Osteoblast (primary cell): ENCODE measurements at regions not wholly inside any gene's neighbourhood (a gene's known extent, or its start where the extent isn't known, plus 50 kb on each side); places are given as distances from the start of the nearest gene placed in this dataset.
A peak's percentile ranks its signal among the peaks of the same experiment; 100 is the strongest.

Experiments
- DNase-seq: peaks from one replicate; pipeline ENCODE4 v3.0.0; 2011; ENCODE audit warnings: low spot score, mixed read lengths; ENCODE audit not compliant: insufficient read length; ENCODE audit errors: missing footprints
- H2AFZ ChIP-seq: 2 replicates; pipeline ENCODE4 v1.6.0; 2011; ENCODE audit warnings: mild to moderate bottlenecking, low read length
- H3K27ac ChIP-seq: 2 replicates; pipeline ENCODE4 v1.5.1; 2011; ENCODE audit warnings: mild to moderate bottlenecking, low read depth, low read length, moderate library complexity
- H3K27me3 ChIP-seq: 2 replicates; pipeline ENCODE4 v1.6.0; 2012; ENCODE audit warnings: mild to moderate bottlenecking, control low read depth, inconsistent platforms, low read length, moderate library complexity; ENCODE audit not compliant: insufficient read depth
- H3K36me3 ChIP-seq: 2 replicates; pipeline ENCODE4 v1.5.1; 2011; ENCODE audit warnings: mild to moderate bottlenecking, low read length, control low read depth, moderate library complexity; ENCODE audit not compliant: insufficient read depth
- H3K4me1 ChIP-seq: 2 replicates; pipeline ENCODE4 v1.5.1; 2011; ENCODE audit warnings: mild to moderate bottlenecking, low read length, control low read depth, moderate library complexity; ENCODE audit not compliant: insufficient read depth
- H3K4me2 ChIP-seq: 2 replicates; pipeline ENCODE4 v1.6.0; 2011; ENCODE audit warnings: mild to moderate bottlenecking, low read length; ENCODE audit not compliant: insufficient read depth
- H3K4me3 ChIP-seq: fragments of 200-600 bp; sonication (generic); 3 replicates; pipeline ENCODE4 v1.5.1; 2012; ENCODE audit warnings: mild to moderate bottlenecking, low read length, inconsistent platforms; ENCODE audit not compliant: insufficient read depth
- H3K79me2 ChIP-seq: 2 replicates; pipeline ENCODE4 v1.6.0; 2012; ENCODE audit warnings: mild to moderate bottlenecking, low read length, control low read depth, inconsistent platforms; ENCODE audit not compliant: insufficient read depth
- H3K9me3 ChIP-seq: 2 replicates; pipeline ENCODE4 v1.5.1; 2011; ENCODE audit warnings: low read depth, low read length, control low read depth
- H4K20me1 ChIP-seq: 2 replicates; pipeline ENCODE4 v1.6.0; 2012; ENCODE audit warnings: mild to moderate bottlenecking, low read length, control low read depth; ENCODE audit not compliant: insufficient read depth
- TF ChIP-seq, protein P1 (sequence below): IDR thresholded peaks from 2 replicates; pipeline ENCODE4 v1.5.1; 2011; ENCODE audit warnings: mild to moderate bottlenecking, low read depth, low read length, moderate library complexity; ENCODE audit errors: extremely low read depth

DNA sequence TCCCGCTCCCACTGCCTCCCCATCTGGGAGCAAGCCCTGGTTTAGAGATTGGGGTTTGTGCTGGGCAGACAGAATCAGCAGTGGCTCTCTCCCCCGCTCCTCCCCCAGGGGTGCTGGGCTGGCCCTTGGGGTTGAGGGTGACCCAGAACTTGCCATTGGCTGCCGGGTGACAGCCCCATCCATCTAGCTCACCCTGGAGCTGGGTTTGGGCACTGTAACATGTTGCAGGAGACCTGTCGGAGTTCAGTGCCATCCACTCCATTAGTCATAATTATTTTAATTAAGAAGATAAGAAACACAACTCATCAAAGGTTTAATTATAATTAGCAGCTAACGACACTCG lies 111.4 kb upstream of the OTOS start:
- H3K36me3 ChIP-seq: no peaks in the 10 kb centered on the region
- H3K4me3 ChIP-seq: peak overlapping the region; percentile 62
- H3K27ac ChIP-seq: peak overlapping the region; percentile 84
- no peaks in the 10 kb centered on the region for H3K9me3 ChIP-seq
- DNase-seq: no peak
- TF ChIP-seq, protein P1, sequence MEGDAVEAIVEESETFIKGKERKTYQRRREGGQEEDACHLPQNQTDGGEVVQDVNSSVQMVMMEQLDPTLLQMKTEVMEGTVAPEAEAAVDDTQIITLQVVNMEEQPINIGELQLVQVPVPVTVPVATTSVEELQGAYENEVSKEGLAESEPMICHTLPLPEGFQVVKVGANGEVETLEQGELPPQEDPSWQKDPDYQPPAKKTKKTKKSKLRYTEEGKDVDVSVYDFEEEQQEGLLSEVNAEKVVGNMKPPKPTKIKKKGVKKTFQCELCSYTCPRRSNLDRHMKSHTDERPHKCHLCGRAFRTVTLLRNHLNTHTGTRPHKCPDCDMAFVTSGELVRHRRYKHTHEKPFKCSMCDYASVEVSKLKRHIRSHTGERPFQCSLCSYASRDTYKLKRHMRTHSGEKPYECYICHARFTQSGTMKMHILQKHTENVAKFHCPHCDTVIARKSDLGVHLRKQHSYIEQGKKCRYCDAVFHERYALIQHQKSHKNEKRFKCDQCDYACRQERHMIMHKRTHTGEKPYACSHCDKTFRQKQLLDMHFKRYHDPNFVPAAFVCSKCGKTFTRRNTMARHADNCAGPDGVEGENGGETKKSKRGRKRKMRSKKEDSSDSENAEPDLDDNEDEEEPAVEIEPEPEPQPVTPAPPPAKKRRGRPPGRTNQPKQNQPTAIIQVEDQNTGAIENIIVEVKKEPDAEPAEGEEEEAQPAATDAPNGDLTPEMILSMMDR: no peak
- no peaks in the 10 kb centered on the region for H4K20me1 ChIP-seq
- H3K4me1 ChIP-seq: peaks cover 14% of the 10 kb centered on the region
- peak overlapping the region; percentile 92 for H2AFZ ChIP-seq
- H3K27me3 ChIP-seq: no peaks in the 10 kb centered on the region
- no peaks in the 10 kb centered on the region for H3K79me2 ChIP-seq
- H3K4me2 ChIP-seq: peak overlapping the region; percentile 79

- H3K79me2 ChIP-seq: no peaks in the 10 kb centered on the region
- H2AFZ ChIP-seq: no peak overlapping the region
- TF ChIP-seq, protein P1: no peak
- no peaks in the 10 kb centered on the region for H3K9me3 ChIP-seq
- no peak overlapping the region for H3K4me2 ChIP-seq
- DNase-seq: peak; percentile 48
- H3K4me3 ChIP-seq: no peak overlapping the region
- H4K20me1 ChIP-seq: no peaks in the 10 kb centered on the region
- no peak overlapping the region for H3K27ac ChIP-seq
- H3K4me1 ChIP-seq: peaks cover 14% of the 10 kb centered on the region
- no peaks in the 10 kb centered on the region for H3K27me3 ChIP-seq
- no peaks in the 10 kb centered on the region for H3K36me3 ChIP-seq
These were observed 111.9 kb upstream of the OTOS start for GRCh38 chr2:240252191-240252871.

DNA sequence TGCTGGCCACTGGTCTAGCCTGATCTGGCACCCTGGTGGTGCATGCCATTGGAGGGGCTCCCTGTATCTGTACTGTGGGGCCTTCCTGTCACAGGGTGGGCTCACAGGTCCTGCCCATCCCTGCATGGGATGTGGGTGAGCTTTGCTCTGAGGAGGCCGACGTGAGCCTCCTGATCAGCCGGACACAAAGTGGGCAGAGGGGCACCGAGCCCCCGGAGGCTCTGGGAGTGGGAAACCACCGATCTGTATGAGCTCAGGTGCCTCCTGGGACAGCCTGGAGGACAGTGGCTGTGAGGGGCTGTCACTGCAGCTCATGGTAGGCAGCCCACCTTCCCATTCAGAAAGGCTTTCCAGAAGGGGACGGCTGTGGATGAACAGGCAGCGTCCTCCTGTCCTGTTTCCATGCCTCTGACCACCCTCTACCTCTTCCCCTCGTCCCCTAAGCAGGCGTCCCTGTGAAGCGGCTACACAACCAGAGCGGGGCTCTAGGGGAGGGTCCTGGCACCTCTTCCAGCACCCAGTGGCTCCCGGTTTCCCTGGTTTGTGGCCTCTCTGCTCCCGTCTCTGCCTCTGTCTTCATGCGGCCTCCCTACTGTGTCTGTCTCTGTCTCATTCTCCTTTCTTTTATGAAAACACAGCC lies 112.5 kb upstream of the OTOS start:
- H3K27me3 ChIP-seq: no peaks in the 10 kb centered on the region
- H3K36me3 ChIP-seq: no peaks in the 10 kb centered on the region
- H3K4me1 ChIP-seq: peaks cover 14% of the 10 kb centered on the region
- H4K20me1 ChIP-seq: no peaks in the 10 kb centered on the region
- no peak for DNase-seq
- H3K4me2 ChIP-seq: no peak overlapping the region
- H3K9me3 ChIP-seq: no peaks in the 10 kb centered on the region
- H3K79me2 ChIP-seq: no peaks in the 10 kb centered on the region
- H3K4me3 ChIP-seq: no peak overlapping the region
- TF ChIP-seq, protein P1: no peak
- no peak overlapping the region for H2AFZ ChIP-seq
- H3K27ac ChIP-seq: no peak overlapping the region

GRCh38 chr2:240253583-240254145 lies 113.2 kb upstream of the OTOS start:
- Histone ChIP-seq H3K4me2 (no peak overlapping the region), H3K4me3 (no peak overlapping the region), H3K4me1 (peaks cover 14% of the 10 kb centered on the region), H3K79me2 (no peaks in the 10 kb centered on the region), H3K9me3 (no peaks in the 10 kb centered on the region), H3K36me3 (no peaks in the 10 kb centered on the region), H2AFZ (no peak overlapping the region), H4K20me1 (no peaks in the 10 kb centered on the region), H3K27me3 (no peaks in the 10 kb centered on the region), H3K27ac (no peak overlapping the region)
- no peak for DNase-seq
- TF ChIP-seq, protein P1: no peak
